ENCODE measurements at regions not wholly inside any gene's neighbourhood (a gene's known extent, or its start where the extent isn't known, plus 50 kb on each side); places are given as distances from the start of the nearest gene placed in this dataset.

DNA sequence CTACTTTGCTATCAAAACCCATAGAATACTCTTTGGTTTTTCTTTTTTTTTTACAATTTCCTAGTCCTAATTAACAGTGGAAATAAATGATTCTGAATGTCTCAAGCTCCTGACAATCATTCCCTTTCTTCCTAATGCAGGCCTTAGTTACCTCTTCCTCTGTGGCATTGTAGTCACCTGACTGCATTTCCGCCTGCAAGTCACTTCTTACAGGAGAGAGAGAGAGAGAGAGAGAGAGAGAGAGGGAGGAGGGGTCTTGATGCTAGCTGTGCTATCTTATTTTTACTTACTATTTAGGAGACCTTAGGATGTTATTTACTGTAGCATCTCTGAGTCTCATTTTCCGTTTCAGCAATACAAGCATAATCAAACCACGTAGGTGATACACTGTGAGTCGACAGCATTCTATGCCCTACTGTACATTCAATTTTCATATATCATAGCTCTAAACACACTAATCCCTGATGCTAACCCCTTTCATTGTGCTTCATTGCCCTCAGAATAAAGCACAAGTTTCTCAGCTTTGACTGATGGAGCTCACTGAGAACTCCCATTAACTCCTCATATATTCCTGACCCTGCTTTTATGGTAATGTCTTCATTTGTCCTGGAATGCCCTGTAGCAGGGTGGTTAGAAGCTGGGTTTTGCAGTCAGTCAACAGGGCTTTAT, 1237.3 kb downstream of the XPNPEP1 start:
- peak; percentile 74 for ATAC-seq
- Mint-ChIP-seq H3K4me1 (peaks cover 10% of the 10 kb centered on the region), H3K4me3 (no peak overlapping the region), H3K9me3 (peaks cover 7% of the 10 kb centered on the region), H3K27ac (no peak overlapping the region), H3K27me3 (ENCODE audit: low read depth) (no peaks in the 10 kb centered on the region), H3K36me3 (no peaks in the 10 kb centered on the region)
- no peak for DNase-seq (ENCODE audit: low spot score)
- TF ChIP-seq USF1 (CRISPR knock-in tag; IDR thresholded peaks at IDR 0.05) (peak; percentile 26; the same call in 1 of the 2 replicates), CDX4 (CRISPR knock-in tag; IDR thresholded peaks at IDR 0.05; ENCODE audit: borderline replicate concordance) (no peak)
- TF ChIP-seq, protein P1, sequence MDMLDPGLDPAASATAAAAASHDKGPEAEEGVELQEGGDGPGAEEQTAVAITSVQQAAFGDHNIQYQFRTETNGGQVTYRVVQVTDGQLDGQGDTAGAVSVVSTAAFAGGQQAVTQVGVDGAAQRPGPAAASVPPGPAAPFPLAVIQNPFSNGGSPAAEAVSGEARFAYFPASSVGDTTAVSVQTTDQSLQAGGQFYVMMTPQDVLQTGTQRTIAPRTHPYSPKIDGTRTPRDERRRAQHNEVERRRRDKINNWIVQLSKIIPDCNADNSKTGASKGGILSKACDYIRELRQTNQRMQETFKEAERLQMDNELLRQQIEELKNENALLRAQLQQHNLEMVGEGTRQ (CRISPR knock-in tag; IDR thresholded peaks at IDR 0.05): peak; percentile 54; the same call in 1 of the 2 replicates
- CTCF ChIA-PET: no interaction called here
- POLR2A ChIA-PET: interaction anchor here (0.5 to 0.7 kb wide), 2 partner anchors 10 to 957 kb away, joined by 4 read pairs; no protein-coding TSS in a partner anchor

- no peak for ATAC-seq
- Mint-ChIP-seq H3K4me1 (peaks cover 10% of the 10 kb centered on the region), H3K9me3 (peaks cover 7% of the 10 kb centered on the region), H3K27ac (no peak overlapping the region), H3K36me3 (no peaks in the 10 kb centered on the region), H3K27me3 (ENCODE audit: low read depth) (no peaks in the 10 kb centered on the region), H3K4me3 (no peak overlapping the region)
- no peak for DNase-seq (ENCODE audit: low spot score)
- CTCF ChIA-PET: no interaction called here
- POLR2A ChIA-PET: no interaction called here
- no peak for TF ChIP-seq E2F1 (CRISPR knock-in tag; IDR thresholded peaks at IDR 0.05)
- TF ChIP-seq, protein P2, sequence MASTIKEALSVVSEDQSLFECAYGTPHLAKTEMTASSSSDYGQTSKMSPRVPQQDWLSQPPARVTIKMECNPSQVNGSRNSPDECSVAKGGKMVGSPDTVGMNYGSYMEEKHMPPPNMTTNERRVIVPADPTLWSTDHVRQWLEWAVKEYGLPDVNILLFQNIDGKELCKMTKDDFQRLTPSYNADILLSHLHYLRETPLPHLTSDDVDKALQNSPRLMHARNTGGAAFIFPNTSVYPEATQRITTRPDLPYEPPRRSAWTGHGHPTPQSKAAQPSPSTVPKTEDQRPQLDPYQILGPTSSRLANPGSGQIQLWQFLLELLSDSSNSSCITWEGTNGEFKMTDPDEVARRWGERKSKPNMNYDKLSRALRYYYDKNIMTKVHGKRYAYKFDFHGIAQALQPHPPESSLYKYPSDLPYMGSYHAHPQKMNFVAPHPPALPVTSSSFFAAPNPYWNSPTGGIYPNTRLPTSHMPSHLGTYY (CRISPR knock-in tag; IDR thresholded peaks at IDR 0.05): no peak
- TF ChIP-seq ZNF671 (CRISPR knock-in tag; IDR thresholded peaks at IDR 0.05): no peak
- no peak for TF ChIP-seq TP53 (CRISPR knock-in tag; IDR thresholded peaks at IDR 0.05)
- TF ChIP-seq MAX (CRISPR knock-in tag; IDR thresholded peaks at IDR 0.05): no peak
- TF ChIP-seq MYBL2 (CRISPR knock-in tag; IDR thresholded peaks at IDR 0.05): no peak
- TF ChIP-seq CTCF (IDR thresholded peaks at IDR 0.05): no peak
- no peak for TF ChIP-seq ZNF425 (CRISPR knock-in tag; conservative IDR thresholded peaks at IDR 0.05)
- TF ChIP-seq CDX4 (CRISPR knock-in tag; IDR thresholded peaks at IDR 0.05; ENCODE audit: borderline replicate concordance): no peak
- TF ChIP-seq ZNF138 (CRISPR knock-in tag; conservative IDR thresholded peaks at IDR 0.05): no peak
- no peak for TF ChIP-seq ZNF219 (CRISPR knock-in tag; IDR thresholded peaks at IDR 0.05; ENCODE audit: borderline replicate concordance)
Measured at GRCh38 chr10:108684431-108684830, 1238.9 kb downstream of the XPNPEP1 start.

All from WTC11 (cell line).